HCT116 (cell line): ENCODE measurements at regions not wholly inside any gene's neighbourhood (a gene's known extent, or its start where the extent isn't known, plus 50 kb on each side); places are given as distances from the start of the nearest gene placed in this dataset.

Source experiments
- CEBPB ChIP-seq: IDR thresholded peaks from 2 replicates; pipeline ENCODE4 v1.6.1; 2012; ENCODE audit warnings: low read depth
- CTCF ChIP-seq, 3 experiments: fragments of 200-600 bp in 1 of 3; sonication (generic) in 1 of 3; IDR thresholded peaks in 2 of 3; conservative IDR thresholded peaks in 1 of 3; 2 replicates each; pipeline ENCODE4 v1.5.1; 2012 to 2017; ENCODE audit warnings: low read depth in 2 of 3, low read length in 2 of 3, antibody characterized with exemption in 1 of 3, borderline replicate concordance in 1 of 3, control low read depth in 1 of 3, mild to moderate bottlenecking in 1 of 3, mixed read lengths in 1 of 3, mixed run types in 1 of 3, moderate library complexity in 1 of 3; ENCODE audit not compliant: insufficient read depth in 1 of 3
- EGR1 ChIP-seq: IDR thresholded peaks from 2 replicates; pipeline ENCODE4 v1.6.1; 2012; ENCODE audit warnings: low read depth
- EZH2 ChIP-seq: fragments of 200-600 bp; sonication (generic); IDR thresholded peaks from 2 replicates; pipeline ENCODE4 v1.6.1; 2017; ENCODE audit warnings: antibody characterized with exemption, mixed run types
- POLR2AphosphoS5 ChIP-seq: IDR thresholded peaks from 2 replicates; pipeline ENCODE4 v1.6.1; 2011; ENCODE audit warnings: mild to moderate bottlenecking, low read depth, low read length, moderate library complexity
- RAD21 ChIP-seq: IDR thresholded peaks from 2 replicates; pipeline ENCODE4 v1.6.1; 2012; ENCODE audit warnings: low read depth, mild to moderate bottlenecking
- REST ChIP-seq: IDR thresholded peaks from 2 replicates; pipeline ENCODE4 v1.6.1; 2012; ENCODE audit warnings: low read depth
- SIN3A ChIP-seq: IDR thresholded peaks from 2 replicates; pipeline ENCODE4 v1.6.1; 2012; ENCODE audit warnings: low read depth
- SP1 ChIP-seq: IDR thresholded peaks from 2 replicates; pipeline ENCODE4 v1.6.1; 2012; ENCODE audit warnings: low read depth

GRCh38 chr16:87186446-87186845 is 130.7 kb downstream of the C16orf95 start:
- no peak for TF ChIP-seq POLR2AphosphoS5
- no peak for TF ChIP-seq EGR1
- no peak for TF ChIP-seq CTCF (IDR thresholded peaks at IDR 0.05 in 2 of 3, conservative IDR thresholded peaks at IDR 0.05 in 1 of 3; ENCODE audit: borderline replicate concordance in 1 of 3, insufficient read depth in 1 of 3, low read depth in 2 of 3, low read length in 2 of 3)
- TF ChIP-seq SP1 = no peak
- TF ChIP-seq SIN3A = no peak
- TF ChIP-seq EZH2 = no peak
- no peak for TF ChIP-seq REST
- no peak for TF ChIP-seq RAD21
- no peak for TF ChIP-seq CEBPB
